ENCODE measurements at regions not wholly inside any gene's neighbourhood (a gene's known extent, or its start where the extent isn't known, plus 50 kb on each side); places are given as distances from the start of the nearest gene placed in this dataset.

DNA sequence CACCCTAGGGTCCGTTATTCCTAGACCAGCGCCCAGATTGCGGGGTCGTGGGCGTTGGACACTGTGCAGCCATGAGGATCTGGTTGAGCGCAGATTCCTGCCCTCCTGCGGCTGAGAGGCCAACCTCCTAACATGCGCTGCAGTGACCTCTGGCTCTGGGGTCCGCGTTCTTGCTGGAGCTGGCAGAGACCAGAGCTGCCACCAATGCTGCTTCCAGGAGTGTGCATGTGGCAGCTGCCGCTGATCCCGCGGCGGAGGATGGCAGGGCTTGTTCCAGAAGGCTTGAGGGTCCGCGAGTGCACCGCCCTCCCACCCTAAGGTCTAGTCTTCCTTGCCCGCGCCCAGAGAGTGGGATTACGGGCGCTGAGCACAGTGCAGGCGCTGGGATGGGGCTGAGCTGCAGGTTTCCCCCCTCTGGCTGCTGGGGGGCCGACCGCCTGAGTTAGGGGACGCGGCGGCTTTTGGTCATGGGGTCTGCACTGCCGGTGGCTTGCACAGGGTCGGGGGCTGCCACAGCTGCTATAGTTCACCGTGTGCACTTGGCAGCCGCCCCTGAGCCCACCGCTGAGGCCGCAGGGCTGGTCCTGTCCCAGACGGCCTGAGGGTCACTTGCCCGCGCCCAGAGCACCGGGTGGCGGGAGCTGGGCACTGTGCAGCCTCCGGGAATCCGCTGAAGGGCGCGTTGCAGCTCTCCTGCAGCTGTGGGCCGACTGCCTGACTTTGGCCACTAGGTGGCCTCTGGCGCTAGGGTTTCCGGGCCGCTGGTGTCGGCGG lies 145.9 kb downstream of the CCDC74A start:
- TF ChIP-seq YY1 (IDR thresholded peaks at IDR 0.05; ENCODE audit: insufficient read depth, insufficient read length) (no peak), ZNF274 (IDR thresholded peaks at IDR 0.05; ENCODE audit: low read depth, low read length) (no peak), SUZ12 (IDR thresholded peaks at IDR 0.05; ENCODE audit: extremely low read depth, insufficient read depth, insufficient read length) (no peak)

Data from NT2/D1 (cell line).